HG03457 (cell line): ENCODE measurements at regions not wholly inside any gene's neighbourhood (a gene's known extent, or its start where the extent isn't known, plus 50 kb on each side); places are given as distances from the start of the nearest gene placed in this dataset.

Experiments used
- ATAC-seq: cut with Tn5 transposase; IDR thresholded peaks from one replicate; pipeline ENCODE4 v1.9.1; 2021; ENCODE audit warnings: moderate number of reproducible peaks; ENCODE audit not compliant: unreplicated experiment

DNA sequence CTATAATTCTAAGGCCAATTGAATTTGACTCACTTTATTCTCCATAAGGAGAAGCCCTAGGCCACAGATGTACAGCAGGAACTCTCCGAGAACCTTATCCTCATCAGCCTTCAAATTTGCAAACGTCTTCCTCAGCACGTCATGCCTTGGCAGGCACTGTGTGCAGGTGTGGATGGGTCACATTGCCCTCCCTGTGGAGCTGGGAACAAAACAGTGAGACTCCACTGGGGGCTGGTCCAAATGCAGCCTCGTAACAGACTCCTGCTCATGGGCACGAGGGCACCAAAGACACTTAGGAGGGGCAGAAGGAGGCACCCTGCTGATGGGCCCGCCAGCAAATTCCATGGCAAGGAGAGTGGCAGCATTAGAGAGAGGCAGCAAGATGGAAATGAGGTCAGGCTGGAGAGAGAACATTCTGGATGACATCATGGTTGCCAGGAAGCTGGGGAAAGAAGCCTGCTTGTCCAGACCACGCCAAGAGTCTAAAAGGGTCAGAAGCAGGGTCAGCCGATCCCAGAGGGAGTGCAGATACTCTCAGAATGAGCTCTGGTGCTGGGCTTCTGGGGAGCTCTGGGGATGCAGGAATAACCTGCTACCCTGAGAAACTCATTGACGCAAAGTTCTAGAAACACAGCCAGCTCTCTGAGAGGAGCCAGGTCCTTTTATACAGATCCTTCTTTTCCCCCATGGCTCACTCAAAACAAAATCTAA lies 242.2 kb downstream of the B3GLCT start:
- no peak for ATAC-seq

DNA sequence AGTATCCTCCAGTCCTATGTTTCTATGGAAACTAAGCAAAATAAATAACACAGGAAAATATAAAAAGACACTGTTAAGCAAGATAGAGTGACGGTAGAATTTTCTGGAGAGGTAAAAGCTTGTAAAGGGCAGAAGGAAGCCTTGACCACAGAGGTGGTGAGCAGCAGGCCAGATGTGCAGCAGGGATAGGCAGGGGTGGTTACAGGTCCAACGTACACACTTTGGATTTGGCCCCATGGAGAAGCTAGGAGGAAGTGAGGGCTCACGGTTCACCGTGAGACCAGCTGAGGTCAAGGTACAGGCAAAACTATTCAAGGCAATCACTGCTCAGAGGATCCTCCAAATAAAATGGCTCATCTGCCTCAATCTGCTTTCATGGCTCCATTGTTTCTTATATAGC lies 242.8 kb downstream of the B3GLCT start:
- no peak for ATAC-seq

- no peak for ATAC-seq
Measured at GRCh38 chr13:31444266-31444856, 244.6 kb downstream of the B3GLCT start.

GRCh38 chr13:31452525-31452924 lies 252.8 kb downstream of the B3GLCT start:
- no peak for ATAC-seq

DNA sequence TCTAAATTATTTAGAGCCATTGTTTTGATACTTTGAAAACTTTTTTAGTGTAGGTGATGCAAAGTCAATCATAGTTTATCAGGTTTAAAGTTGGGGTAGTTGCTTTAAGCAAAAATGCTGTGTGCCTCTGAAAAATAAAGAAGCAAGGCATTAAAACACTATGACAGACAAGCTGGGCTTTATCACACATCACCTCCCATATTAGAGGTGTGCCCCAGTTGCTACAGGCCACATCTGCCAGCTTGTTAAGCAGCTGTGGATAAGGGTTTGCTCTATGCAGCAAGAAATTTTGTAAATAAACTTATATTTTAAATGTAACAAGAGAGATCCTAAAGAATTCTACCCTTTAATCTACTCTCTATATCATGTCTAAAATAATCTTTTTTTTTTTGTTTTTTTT lies 255.8 kb downstream of the B3GLCT start:
- no peak for ATAC-seq

DNA sequence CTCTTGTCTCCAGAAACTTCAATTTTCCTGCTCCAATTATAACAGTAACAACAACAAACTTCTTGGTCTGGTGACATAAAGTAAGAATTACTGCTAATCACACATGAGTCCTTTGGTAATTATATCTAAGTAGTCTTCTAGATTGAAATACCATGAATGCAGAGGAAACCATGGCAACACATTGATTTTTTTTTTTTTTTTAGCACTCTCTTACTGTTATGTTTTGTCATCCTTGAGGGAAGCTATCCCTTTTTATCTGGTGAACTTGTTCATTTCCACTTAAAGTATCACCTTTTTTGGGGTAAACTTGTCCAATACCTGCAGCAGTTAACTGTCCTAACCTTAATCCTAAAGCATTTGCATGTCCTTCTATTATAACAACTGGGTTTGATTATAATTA lies 256.3 kb downstream of the B3GLCT start:
- no peak for ATAC-seq

GRCh38 chr13:31460061-31460460 lies 260.3 kb downstream of the B3GLCT start:
- no peak for ATAC-seq

DNA sequence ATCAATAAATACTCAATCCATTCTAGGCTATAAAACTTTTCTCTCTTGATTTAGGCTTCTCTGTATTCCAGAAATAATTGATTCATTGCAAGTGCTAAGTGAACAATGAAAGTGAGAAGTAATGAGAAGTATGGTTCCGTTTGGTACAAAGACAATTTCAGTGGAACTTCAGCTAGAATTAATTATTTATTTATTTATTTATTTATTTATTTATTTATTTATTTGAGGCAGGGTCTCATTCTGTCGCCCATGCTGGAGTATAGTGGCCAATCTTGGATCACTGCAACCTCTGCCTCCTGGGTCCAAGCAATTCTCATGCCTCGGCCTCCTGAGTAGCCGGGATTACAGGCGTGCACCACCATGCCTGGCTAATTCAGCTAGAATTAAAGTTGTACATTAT lies 262.1 kb downstream of the B3GLCT start:
- no peak for ATAC-seq

GRCh38 chr13:31462766-31463165 lies 263.0 kb downstream of the B3GLCT start:
- no peak for ATAC-seq

DNA sequence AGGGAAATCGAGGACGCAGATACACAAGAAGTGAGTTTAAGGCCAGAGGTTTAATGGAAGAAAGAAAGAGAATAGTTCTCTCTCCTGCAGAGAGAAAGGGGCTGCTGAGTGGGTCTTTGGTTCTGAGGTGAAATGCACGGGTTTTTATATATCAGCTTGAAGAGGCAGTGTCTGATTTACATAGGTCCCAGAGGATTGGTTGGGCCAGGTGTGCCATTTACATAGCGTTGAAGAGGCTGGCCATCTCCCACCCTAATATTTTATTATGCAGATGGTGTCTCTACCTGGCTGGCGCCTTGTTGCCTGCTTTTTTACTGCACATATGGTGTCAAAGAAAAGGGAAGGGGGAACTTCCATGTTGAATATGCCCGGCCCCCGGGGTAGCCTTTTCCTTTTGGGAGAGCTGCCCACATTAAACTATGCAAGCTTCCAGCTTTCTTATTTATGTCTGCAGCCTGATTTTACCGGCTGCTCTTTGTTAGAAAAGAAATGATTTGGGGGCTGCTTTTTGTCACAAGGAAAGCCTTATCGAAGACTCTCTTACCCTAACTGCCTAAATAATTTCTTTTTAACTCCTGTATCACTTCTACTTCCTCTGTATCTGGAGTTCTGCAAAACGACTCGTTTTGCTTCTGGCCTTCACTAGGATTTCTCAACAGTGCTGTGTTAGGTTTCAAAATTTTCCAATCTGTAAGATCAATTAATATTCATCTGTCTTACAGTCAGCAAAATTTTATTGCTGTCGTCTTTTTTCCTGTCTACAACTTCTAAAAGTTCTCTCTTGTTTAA lies 268.5 kb downstream of the B3GLCT start:
- ATAC-seq: no peak

DNA sequence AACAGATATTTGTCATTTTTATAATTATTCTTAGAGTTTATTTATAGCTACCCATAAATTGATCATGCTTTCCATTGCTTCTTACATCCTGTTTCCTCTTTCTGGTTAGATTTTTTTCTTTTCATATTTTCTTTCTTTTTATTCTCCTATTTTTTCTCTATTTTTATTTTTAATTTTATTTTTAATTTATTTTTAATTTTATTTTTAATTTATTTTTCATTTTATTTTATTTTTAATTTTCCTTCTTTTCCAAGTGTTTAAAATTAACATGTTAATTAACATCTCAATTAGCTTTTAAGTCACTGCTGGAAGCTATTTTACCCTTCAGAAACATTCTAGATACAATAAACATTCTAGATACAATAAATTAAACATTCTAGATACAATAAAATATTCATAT lies 269.6 kb downstream of the B3GLCT start:
- no peak for ATAC-seq

DNA sequence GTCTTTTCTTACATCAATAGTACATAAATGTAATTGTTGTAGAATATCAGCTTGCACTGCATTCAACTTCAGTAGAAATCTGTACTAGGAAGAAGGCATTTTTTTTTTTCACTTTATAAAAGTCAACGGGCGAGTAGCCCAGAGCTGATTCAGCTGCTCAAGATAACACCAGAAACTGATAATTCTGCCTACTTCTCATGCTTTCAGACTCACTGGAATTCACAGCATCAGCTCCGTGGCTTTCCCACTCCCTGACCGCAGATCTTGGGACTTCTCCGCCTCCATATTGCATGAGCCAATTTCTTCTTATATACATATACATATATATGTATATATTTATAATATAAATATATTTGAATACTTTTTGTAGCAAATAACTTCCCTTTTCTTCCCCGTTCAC lies 263.1 kb upstream of the RXFP2 start:
- ATAC-seq: no peak

DNA sequence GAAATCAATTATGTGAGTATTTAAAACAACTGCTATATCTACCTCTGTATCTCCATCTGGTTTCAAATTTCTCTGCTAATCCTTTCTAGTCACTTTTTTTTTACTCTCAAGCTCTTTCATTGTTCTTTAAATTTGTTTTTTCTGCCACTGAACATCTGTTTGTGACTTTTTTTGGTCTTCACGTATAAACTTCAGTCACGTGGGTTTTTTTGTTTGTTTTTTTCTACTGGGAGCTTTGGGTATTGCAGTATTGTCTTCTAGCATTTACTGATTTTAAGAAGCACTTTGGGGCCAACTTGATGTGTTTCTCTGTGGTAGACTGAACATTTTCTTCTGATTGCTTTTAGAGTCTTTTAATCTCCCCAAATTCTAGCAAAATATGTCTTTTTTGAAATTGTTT lies 262.6 kb upstream of the RXFP2 start:
- ATAC-seq: no peak

DNA sequence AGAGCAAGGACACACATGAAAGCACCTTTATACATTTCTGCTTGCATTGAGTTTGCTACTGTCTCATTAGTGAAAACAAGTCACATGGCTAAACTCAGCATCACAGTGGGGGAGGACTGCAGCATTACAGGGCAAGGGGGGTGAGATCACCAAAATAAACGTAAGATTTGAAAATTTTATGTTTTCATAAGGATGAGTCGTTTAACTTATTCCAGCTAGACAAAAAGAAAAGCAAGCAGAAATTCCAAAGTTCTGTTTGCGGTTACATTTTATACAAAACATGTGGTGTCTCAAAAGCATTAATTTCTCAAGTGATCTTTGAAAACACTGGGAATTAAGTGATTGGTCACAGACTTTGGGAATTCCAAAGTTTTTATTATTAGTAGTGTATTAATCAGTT lies 261.4 kb upstream of the RXFP2 start:
- no peak for ATAC-seq

DNA sequence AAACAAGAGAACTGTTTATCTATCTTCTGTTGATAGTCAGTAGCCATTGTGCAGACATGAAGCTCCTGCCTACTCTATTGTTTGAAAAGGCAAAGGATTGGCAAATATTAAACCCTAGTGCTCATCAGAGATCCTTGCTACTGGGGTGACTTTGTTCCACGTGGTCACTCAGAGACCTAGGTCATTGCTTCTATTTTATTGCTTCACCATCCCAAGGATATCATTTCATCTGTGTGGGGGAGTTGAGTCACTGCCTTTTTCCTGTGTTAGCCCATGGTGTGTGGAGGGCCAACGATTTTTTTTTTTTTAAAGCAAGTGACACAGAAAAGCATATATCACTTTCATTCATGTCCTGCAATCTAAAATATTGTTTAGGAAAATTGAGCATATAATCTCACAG lies 254.1 kb upstream of the RXFP2 start:
- ATAC-seq: no peak

- no peak for ATAC-seq
Measured at GRCh38 chr13:31485651-31486051, 253.7 kb upstream of the RXFP2 start.

- ATAC-seq: no peak
Measured at GRCh38 chr13:31495336-31495735, 244.0 kb upstream of the RXFP2 start.

GRCh38 chr13:31499274-31499673 lies 240.1 kb upstream of the RXFP2 start:
- no peak for ATAC-seq

GRCh38 chr13:31503626-31504025 lies 235.7 kb upstream of the RXFP2 start:
- no peak for ATAC-seq

DNA sequence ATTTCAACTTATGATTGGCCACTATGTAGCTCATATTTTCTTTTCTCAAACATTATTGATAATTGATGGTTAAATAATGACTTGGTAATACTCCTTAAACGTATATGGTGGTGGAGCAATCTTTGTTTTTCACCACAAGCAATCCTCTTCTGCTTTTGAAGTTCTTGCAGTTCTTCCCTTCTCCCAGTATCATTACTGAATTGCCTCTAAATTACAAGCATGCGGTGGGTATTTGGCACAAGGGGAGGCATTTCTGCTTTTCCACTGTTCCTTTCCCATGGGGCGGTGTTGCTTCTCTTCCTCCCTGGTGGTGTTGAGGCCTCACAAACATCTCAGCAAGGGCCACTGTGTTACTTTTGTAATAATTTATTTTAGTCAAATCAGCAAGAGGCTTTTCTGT lies 234.4 kb upstream of the RXFP2 start:
- ATAC-seq: no peak

- no peak for ATAC-seq
Measured at GRCh38 chr13:31512331-31512730, 227.0 kb upstream of the RXFP2 start.

DNA sequence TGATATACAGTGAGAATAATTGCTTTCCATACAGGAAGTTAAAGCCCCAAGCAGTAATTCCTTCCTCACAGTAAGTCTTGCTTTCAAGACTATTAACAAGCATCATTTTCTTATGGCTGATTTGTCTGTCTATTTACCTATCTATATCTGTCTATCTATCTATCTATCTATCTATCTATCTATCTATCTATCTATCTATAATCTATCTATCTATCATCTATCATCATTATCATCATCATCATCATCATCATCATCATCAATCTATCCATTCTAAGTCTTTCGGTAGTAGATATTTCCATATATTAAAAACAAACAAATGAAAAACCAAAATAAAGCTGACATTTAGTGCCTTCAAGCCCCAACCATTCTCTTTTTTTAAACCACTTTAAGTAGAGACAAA lies 224.4 kb upstream of the RXFP2 start:
- no peak for ATAC-seq
